PFSK-1 (cell line): ENCODE measurements at regions not wholly inside any gene's neighbourhood (a gene's known extent, or its start where the extent isn't known, plus 50 kb on each side); places are given as distances from the start of the nearest gene placed in this dataset.

Source experiments
- FOXP2 ChIP-seq: optimal IDR thresholded peaks from 2 replicates; pipeline ENCODE3; 2011; ENCODE audit warnings: borderline replicate concordance, control low read depth, inconsistent platforms; ENCODE audit not compliant: insufficient read depth; ENCODE audit errors: extremely low read length, extremely low read depth
- POLR2AphosphoS5 ChIP-seq: IDR thresholded peaks from 2 replicates; pipeline ENCODE4 v1.6.1; 2012; ENCODE audit warnings: low read depth, mild to moderate bottlenecking, control low read depth, low read length, moderate library complexity
- REST ChIP-seq, 2 experiments: IDR thresholded peaks; 2 replicates each; pipeline versions ENCODE4 v1.6.1 to v1.8.0; 2011 to 2012; ENCODE audit warnings: low read depth in 2 of 2, low read length in 2 of 2, control low read depth in 1 of 2, inconsistent platforms in 1 of 2, mild to moderate bottlenecking in 1 of 2, moderate library complexity in 1 of 2; ENCODE audit not compliant: insufficient read depth in 1 of 2
- SIN3A ChIP-seq: IDR thresholded peaks from 2 replicates; pipeline ENCODE4 v1.6.1; 2012; ENCODE audit warnings: mild to moderate bottlenecking, low read length, moderate library complexity, borderline replicate concordance; ENCODE audit not compliant: insufficient read depth
- TAF1 ChIP-seq: IDR thresholded peaks from 2 replicates; pipeline ENCODE4 v1.6.1; 2012; ENCODE audit warnings: low read length, control low read depth, borderline replicate concordance; ENCODE audit not compliant: insufficient read depth

DNA sequence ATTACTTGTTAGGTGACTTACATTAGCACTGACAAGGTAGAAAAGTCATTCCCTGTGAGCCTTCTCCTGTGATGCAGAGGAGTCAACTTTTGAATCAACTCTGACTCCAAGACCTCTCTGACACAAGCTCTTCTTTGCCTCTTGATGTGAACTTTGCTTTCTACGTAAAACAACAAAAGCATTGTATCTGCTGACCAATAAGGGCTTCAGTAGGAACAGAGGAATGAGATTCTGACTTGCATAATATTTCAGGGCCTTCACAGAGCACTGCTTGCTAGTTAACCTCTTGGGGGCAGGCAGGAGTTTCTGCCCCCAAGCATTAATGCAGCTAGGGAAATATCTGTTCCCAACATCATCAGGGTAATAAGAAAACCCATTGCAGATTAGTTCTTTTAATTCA lies 791.5 kb downstream of the BCL11A start:
- TF ChIP-seq REST (IDR thresholded peaks at IDR 0.05; ENCODE audit: insufficient read depth in 1 of 2, low read depth in 2 of 2, low read length in 2 of 2) (no peak), FOXP2 (no peak), POLR2AphosphoS5 (no peak), SIN3A (no peak), TAF1 (no peak)

GRCh38 chr2:59756150-59756549 lies 797.3 kb downstream of the BCL11A start:
- TF ChIP-seq REST (IDR thresholded peaks at IDR 0.05; ENCODE audit: insufficient read depth in 1 of 2, low read depth in 2 of 2, low read length in 2 of 2): no peak
- no peak for TF ChIP-seq TAF1
- TF ChIP-seq SIN3A: no peak
- no peak for TF ChIP-seq FOXP2
- no peak for TF ChIP-seq POLR2AphosphoS5

GRCh38 chr2:59754011-59754735 lies 799.3 kb downstream of the BCL11A start:
- TF ChIP-seq TAF1 (no peak), POLR2AphosphoS5 (no peak), FOXP2 (no peak), SIN3A (no peak), REST (IDR thresholded peaks at IDR 0.05; ENCODE audit: insufficient read depth in 1 of 2, low read depth in 2 of 2, low read length in 2 of 2) (no peak)

DNA sequence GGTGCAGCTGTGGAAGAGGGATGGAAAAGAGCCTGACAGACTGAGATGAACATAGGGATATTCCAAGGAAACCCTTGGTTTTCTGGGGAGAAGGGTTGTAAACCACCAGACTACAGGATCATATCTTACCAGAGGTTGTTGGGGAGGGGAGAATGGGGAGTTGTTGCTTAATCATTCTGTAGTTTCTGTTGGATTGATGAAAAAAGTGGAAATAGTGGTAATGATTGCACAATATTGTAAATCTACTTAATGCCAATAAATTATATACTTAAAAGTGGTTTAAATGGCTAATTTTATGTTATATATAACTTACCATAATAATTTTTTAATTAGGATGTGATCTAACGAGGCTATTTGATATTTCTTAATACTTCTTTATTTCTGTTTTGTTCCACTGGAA lies 800.9 kb downstream of the BCL11A start:
- no peak for TF ChIP-seq REST (IDR thresholded peaks at IDR 0.05; ENCODE audit: insufficient read depth in 1 of 2, low read depth in 2 of 2, low read length in 2 of 2)
- TF ChIP-seq TAF1: no peak
- no peak for TF ChIP-seq POLR2AphosphoS5
- no peak for TF ChIP-seq SIN3A
- no peak for TF ChIP-seq FOXP2

DNA sequence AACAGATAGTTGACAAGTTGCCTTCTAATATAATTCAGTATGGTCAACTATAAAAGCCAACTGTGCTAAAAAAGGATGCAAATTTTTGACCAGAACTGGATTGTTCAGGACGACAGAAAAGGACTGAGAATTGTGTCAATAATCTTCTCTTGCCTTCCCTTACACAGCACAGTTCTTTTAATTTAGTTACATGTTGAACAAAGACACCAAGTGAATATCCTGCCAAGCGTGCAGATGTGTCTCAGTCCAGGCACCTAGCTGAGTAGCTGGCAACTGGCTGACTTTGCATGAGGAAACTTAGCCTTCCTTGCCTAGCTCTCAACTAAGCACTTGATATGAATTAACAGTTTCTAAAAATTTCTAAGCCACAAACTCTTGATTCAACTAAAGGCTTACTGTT lies 801.4 kb downstream of the BCL11A start:
- TF ChIP-seq TAF1: no peak
- no peak for TF ChIP-seq SIN3A
- no peak for TF ChIP-seq REST (IDR thresholded peaks at IDR 0.05; ENCODE audit: insufficient read depth in 1 of 2, low read depth in 2 of 2, low read length in 2 of 2)
- no peak for TF ChIP-seq POLR2AphosphoS5
- TF ChIP-seq FOXP2: no peak
